ENCODE measurements at regions not wholly inside any gene's neighbourhood (a gene's known extent, or its start where the extent isn't known, plus 50 kb on each side); places are given as distances from the start of the nearest gene placed in this dataset.

GRCh38 chr11:116428638-116428975 lies 344.2 kb downstream of the BUD13 start:
- no peak for DNase-seq

GRCh38 chr11:116427903-116428637 lies 344.7 kb downstream of the BUD13 start:
- DNase-seq = no peak

DNA sequence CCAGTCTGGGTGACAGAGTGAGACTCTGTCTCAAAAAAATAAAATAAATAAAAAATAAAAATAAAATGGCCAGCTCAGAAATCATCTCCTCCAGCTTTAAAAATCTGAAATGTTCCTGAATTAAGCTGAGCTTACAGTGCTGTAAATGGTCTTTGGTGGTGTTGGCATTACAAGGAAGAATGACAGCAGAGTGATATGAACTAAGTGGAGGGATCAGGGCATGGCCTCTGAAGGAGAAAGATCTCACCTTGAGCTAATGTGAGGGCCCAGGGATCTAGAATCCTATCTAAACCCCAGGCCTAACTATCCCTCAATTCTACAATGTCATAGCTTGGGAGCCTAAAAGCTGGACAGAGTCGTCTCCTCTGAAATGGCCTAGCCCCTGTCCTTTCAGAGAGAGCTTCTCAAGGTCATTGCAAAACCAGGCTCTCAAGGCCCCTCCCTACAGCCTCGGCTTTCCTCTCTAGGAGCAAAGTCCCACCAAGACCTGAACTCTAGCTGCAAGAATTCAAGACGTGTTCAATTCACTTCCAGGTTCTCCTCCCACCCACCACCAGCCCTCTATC lies 345.4 kb downstream of the BUD13 start:
- DNase-seq = no peak

DNA sequence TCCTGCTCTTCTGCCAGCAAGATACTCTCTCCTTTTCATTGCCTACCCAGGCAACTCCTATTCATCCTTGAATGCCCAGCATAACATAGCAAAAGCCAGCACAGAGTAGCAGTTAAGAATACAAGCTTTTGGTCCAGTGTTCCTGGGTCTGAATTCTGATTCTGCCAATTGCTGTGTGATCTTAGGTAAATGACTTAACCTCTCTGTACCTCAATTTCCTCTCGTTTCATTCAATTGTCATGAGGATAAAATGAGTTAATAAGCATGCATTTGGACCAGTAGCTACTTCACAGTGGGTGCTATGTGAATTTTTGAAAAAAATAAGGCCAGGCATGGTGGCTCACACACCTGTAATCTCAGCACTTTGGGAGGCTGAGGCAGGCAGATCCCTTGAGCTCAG lies 346.0 kb downstream of the BUD13 start:
- no peak for DNase-seq

DNA sequence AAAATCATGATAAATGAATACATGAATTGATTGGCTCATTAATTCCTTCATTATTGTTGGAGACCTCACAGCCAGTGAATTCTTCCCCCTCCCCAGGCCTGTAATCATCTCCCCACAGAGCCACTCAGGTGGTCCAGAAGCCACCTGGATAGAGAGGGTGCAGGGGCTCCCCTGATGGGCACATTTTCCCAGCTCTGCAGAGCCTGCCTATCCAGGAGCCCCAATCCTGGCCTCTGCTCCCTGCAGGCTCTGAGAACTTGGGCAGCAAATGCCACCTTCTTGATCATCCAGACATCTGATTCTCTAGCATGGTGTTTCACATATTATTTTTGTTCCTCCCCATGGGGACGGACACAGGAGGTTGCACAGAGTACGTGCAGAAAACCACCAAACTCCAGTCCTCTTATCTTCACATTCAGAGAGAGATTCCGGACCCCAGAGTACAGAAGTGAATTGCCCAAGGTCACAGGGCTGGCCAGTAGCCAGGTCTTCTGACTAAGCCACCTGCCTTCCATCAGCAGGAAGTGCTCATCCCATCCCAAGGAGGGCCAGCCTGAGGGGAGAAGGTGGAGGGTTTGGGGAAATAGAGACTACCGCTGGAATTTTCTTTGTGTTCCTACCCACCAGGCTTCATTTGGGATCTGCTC lies 348.0 kb downstream of the BUD13 start:
- DNase-seq = no peak

GRCh38 chr11:116422956-116423600 lies 349.7 kb downstream of the BUD13 start:
- no peak for DNase-seq

DNA sequence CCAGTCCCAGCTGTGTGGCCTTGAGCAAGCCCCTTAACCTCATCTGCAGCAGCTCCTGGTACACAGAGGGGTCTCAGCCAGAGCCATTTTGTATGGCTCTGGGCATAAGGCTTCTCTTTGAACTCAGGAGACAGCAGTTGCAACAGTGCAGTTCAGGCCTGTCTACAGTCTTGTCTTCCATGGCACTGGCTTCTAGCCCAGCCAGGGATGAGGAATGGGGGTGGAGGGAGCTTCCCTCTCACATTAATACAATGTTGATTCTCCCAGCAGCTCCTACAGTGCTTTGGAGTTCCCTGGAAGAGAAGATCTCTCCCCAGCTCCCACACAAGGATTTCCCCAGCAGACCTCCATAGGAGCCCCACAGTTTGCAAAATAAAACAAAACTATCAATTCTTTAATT lies 350.2 kb downstream of the BUD13 start:
- DNase-seq = no peak

DNA sequence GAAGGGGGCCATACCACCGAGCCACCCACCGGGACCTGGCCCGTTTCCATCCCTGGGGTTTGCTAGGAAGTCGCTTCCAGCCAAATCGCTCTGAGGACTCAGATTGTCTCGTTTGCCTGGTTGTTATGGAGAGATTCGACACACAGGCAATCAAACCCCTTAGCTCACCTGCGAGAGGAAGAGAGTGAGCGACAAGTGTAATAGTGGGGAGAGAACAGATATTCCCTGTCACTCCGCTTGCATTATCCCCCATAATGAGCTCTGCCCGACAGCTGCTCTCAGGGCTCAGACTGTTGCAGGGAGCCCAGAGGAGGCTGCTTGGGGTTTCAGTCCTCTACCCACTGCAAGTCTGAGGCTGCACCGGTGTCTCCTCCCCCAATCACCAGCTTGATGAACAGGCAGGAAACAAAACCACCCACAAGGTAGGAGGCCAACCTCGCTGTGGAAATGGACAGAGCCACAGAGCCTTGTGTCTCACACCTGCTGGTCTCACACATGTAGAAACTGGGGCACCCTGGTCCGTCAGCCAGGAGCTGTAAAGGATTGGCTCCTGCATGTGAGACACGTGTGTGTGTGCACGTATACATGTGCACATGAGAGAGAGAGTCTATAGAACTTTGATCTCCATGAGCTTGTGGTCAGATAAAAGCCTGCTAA lies 351.1 kb downstream of the BUD13 start:
- no peak for DNase-seq

DNA sequence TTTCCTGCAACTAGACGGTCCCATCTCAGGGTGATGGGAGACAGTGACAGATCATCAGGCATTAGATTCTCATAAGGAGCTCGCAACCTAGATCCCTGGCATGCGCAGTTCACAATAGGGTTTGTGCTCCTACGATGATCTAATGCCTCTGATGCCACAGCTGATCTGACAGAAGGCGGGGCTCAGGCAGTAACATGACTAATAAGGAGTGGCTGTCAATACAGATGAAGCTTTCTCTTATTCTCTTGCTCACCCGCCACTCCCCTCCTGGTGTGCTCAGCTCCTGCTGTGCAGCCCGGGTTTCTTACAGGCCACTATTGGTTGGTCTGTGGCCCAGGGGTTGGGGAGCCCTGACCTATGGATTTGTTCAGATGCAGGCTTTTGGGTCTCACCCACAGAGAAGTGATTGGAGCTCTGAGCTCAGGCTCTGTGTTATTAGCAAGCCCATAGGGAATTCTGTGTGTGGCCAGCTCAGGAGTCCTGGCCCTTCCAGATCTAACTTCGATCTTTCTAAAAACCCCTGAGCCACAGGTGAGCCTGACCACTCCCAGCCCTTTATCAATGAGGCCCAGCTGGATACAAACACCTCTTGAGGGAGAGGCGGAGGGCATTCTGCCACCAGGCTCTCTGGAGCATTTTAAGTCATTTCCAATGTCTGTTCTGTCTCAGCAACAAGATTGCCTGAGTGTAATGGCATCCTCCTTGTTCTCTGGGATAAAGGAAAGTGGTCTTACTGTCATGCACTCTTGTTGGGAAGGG lies 351.8 kb downstream of the BUD13 start:
- no peak for DNase-seq

GRCh38 chr11:116420030-116420429 lies 352.8 kb downstream of the BUD13 start:
- DNase-seq = no peak

DNA sequence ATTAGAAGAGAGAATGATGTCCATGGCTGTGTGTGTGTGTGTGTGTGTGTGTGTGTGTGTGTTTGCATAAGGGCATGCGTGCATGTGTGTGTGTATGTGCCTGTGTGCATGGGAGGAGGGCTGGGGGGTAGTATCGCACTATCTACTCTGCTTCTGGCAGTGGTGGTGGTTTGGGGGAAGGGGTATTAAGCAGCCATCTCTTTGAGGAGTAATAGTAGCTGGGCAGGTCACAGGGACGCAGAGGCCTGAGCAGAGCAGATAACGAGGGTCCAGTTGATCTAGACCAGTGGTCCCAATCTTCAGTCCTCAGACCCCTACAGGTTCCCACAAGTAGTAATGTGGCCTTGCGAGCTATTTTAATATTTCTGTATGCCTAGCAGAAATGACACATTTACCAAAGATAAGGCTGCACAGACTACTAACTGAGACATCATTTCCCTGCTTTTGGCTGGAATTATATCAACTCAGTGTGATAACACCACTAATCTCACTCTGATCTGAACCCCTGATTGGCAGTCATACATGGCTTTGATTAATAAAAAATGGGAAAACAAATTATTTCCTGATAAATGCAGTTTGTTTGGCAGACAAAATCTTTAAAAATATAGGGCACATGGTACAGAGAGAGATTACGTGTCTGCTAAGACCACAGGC lies 354.3 kb downstream of the BUD13 start:
- no peak for DNase-seq

GRCh38 chr11:116416852-116417251 lies 355.9 kb downstream of the BUD13 start:
- DNase-seq = no peak

DNA sequence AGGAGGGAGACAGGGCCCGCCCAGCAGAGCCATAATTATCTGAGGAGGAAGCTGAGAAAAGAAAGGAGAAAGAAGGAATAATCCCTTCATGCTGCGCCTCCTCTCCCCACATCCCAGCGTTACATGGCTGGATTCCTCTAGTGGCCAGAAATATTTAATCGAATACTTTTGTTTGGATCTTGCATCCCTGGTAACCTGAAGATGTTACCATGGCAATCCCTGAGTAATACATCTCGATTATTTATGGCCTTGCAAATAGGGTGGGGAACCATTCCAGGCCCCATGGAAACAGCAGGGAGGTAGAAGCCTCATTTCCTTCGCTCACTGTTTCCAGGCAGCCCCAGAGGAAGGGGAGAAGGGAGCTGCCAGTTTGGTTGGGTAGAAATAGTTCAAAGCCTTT lies 357.7 kb downstream of the BUD13 start:
- no peak for DNase-seq

- no peak for DNase-seq
Measured at GRCh38 chr11:116414357-116414880, 358.4 kb downstream of the BUD13 start.

DNA sequence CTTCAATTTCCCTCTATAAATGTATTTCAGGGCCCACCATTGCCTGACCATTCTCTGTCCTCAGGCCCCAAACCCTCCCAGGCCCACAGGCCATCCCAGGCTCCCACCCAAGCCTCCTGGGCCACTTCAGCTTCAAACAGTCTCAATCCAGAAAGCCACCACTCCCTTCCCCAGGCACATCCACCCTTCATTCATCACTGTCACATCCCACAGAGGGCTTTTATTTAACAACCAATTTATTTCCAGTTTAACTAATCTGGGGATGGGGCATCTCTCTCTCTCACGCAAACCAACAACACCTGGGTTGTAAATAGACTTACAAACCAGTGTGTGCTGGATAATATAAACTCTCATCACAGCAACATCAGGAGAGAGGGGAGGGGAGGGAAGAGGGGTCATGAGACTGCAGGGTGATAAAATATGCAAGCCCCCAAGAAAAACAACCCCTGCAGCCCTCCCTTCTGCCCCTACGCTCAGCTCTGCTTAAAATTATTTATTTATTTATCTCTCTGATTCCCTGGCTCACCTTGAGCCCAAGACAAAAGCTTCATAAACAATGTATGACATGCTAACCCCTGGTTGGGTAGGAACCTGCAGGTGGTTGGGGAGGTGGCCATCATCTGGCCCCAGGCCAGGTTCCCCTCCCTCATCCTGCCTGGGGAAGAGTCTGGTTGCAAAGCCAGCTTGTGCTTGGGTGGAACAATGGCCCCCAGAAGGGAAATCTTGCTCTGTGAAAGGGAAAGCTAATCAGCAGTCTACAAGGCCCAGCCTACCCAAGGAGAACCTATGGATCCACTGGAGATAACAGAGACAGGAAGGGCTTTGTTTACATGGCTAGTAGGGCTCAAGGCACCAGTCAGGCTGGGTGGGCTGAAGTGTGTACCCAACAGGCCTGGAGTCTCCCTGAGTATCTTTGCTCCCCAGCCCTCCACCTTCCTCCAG lies 359.2 kb downstream of the BUD13 start:
- DNase-seq = no peak

DNA sequence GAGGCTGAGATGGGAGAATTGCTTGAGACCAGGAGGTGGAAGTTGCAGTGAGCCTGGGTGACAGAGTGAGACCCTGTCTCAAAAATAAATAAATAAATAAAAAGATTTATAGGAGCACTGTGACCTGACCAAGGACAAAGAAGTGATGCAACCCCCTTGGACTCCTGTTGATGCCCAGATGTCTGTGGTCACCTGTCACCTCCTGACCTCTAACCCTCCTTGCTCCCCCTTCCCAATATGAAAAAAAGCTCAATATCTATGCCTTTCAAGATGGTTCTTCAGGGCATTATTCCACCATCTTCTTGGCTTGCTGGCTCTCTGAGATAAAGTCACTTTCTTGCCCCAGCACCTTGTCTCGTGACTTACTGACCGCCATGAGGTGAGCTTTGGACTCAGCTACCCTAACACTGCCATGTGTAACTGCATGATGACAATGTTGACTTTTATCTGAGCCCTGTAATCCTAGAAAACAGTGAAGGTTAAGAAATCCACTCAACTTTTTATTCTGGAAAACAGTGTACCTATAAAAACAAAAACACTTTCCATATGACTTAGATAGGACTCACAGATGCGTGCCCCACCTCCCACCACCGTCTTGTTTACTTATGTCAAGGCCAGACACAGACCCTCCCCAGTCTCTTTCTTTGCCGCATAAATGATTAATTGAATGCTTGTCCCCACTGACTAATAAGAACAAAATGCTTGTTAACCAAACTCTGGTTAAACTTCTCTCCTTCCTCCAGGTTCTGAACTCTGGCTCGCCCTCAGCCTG lies 360.5 kb downstream of the BUD13 start:
- no peak for DNase-seq

- DNase-seq = no peak
Measured at GRCh38 chr11:116409238-116409637, 363.5 kb downstream of the BUD13 start.

- DNase-seq = no peak
Measured at GRCh38 chr11:116406042-116406441, 366.7 kb downstream of the BUD13 start.

GRCh38 chr11:116404462-116404798 lies 368.4 kb downstream of the BUD13 start:
- no peak for DNase-seq
